IPS-NIHi7 (cell line): ENCODE measurements at regions not wholly inside any gene's neighbourhood (a gene's known extent, or its start where the extent isn't known, plus 50 kb on each side); places are given as distances from the start of the nearest gene placed in this dataset.

Experiments
- DNase-seq: peaks from one replicate; pipeline ENCODE4 v3.0.0; 2012; ENCODE audit warnings: mixed read lengths; ENCODE audit errors: extremely low spot score

GRCh38 chr4:22115262-22115661 is 166.7 kb upstream of the KCNIP4 start:
- DNase-seq: no peak

DNA sequence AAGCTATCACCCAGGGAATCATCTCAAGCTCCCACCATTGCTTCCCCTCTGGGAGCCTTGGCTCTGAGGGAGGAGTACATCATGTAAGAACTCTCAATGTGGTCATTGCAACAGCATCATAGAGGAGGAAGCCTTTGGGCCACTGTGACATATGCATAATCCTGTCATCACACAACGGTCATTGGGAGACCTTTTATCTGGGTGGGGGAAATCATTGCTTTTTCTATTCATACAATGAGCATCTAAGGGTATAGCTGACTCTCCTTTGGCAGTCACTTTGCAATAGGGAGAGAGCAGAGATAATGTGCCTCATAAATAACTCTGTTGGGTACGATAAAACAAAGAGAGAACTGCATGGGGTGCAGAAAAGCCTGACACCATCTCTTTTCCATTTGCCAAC is 155.2 kb upstream of the KCNIP4 start:
- DNase-seq: no peak

- DNase-seq: no peak
These were observed 151.3 kb upstream of the KCNIP4 start for GRCh38 chr4:22099896-22100295.

DNA sequence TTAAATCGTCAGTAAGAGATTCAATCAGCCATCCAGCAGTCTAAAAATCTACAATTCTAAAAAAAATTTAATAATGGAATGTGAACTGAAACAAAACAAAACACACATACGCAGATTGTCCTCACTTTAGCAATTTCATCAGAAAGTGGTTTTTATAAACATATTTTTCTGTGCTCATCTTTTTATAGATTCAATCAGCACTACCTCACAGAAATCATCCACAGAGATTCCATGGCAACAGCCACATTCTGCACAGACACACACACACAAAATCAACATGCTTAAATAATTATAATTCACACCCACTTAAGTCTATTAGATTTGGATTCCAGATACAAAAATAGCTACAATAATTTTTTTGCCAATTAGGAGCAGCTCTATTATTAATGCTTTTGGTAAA is 149.0 kb upstream of the KCNIP4 start:
- no peak for DNase-seq

- no peak for DNase-seq
These were observed 145.6 kb upstream of the KCNIP4 start for GRCh38 chr4:22094217-22094616.

DNA sequence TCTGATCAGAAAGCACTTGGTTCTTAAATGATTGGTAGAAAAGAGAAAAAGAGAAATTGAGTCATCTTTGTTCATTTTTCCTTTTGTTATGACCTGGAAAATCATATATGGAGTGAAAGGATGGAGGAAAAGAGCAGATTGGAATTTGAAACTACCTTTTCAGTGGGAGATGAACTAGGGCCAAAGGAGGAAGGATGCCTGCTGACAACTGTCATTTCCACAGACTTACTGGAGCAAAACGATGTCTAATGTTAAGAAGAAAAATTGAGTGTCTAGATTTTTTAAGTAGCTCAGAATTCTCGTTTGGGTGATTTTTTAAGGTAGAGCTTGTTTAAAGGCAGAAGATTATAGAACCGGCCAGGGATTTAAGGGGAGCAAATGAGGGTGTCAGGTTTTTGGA is 144.6 kb upstream of the KCNIP4 start:
- DNase-seq: no peak

DNA sequence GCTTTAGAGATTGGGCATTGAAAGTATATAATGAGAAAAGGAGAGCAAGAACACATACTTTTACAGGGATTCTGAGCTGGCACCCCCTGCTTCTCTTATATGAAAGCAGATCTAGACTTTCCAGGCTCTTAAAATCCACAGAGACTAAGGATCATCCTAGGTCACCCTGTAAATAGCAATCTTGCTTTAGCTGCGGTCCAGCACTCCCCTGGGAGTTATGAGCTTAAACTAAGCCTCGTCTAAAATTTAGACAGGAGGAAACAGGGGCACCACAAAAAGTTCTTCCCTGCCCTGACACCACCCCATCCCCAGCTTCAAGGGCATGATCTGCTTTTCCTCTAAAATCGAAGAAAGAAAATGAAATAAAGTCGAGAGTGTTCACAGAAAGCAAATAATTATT is 143.3 kb upstream of the KCNIP4 start:
- no peak for DNase-seq

DNA sequence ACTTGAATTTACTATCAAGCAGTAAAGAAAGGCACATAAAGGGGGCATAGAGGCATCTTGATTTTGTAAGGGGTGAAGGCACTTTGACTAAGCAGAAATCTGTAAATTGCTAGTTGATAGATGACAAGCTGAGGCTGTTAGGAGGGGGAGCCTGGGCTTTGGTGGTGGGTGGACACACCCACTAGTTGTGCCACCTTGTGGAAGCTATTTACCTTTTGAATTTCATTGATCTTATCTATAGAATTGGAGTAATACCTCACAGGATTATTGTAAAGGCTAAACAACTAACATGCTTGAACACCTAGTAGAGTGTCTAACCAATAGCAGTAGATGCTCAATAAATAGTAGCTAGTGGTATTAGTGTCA is 142.8 kb upstream of the KCNIP4 start:
- peak; percentile 56 for DNase-seq

- DNase-seq: no peak
These were observed 142.2 kb upstream of the KCNIP4 start for GRCh38 chr4:22090661-22091351.

- no peak for DNase-seq
These were observed 129.0 kb upstream of the KCNIP4 start for GRCh38 chr4:22077571-22077970.

GRCh38 chr4:22072726-22073125 is 124.2 kb upstream of the KCNIP4 start:
- DNase-seq: no peak

- no peak for DNase-seq
These were observed 123.7 kb upstream of the KCNIP4 start for GRCh38 chr4:22072240-22072639.

- DNase-seq: no peak
These were observed 123.2 kb upstream of the KCNIP4 start for GRCh38 chr4:22071749-22072148.

DNA sequence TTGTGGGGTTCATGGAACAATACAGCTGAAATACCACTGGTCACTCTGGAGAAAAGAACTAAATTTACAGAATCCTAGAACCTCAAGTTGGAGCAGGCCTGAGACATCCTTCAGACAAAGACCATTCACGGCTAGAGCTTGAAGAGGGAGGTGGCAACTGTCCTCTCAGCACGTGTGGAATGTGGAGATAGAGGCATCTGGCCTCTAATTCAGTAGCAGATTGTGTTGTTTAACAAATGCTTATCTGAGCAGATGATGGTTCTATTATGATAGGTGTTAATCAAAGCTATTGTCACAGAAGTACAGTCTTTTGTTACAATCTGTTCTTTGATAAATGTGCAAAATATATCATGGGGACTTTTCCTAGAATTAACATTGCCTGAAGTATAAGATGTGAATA is 121.7 kb upstream of the KCNIP4 start:
- no peak for DNase-seq

DNA sequence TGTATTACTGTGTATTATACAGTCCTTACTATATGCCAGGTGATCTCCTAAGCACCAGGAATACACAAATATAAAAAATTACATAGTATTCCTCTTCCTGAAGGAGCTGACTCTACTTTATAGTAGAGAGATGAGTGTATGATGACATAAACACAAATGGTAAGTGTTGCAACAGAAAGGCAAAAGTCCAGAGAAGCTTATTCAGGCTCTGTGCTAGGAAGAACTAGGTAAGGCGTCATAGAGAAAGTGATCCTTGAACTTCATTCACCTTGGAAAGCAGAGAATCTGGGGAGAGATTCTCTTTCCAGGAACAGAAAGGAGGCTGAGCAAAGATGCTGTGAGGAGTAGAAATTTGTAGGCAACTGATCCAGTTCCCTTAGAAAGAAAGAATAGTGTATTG is 115.0 kb upstream of the KCNIP4 start:
- DNase-seq: no peak

DNA sequence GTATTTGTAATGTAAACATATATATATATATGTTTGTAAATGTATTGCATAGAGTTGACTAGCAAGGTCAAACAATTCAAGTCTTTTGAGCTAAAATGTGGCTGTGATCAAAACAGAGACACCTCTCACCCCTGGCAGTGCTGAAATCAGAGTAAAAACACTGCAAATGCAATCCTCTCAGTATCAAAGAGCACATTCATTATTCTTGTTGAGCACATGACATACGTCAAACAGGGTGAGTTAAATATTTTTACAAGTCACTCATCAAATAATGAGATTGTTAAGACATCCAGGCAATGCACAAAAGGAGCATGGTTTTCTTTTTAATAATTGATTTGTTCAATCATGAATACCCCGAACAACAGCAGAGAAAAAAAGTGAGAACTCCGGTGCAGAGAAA is 114.1 kb upstream of the KCNIP4 start:
- no peak for DNase-seq

GRCh38 chr4:22055954-22056353 is 107.4 kb upstream of the KCNIP4 start:
- no peak for DNase-seq

DNA sequence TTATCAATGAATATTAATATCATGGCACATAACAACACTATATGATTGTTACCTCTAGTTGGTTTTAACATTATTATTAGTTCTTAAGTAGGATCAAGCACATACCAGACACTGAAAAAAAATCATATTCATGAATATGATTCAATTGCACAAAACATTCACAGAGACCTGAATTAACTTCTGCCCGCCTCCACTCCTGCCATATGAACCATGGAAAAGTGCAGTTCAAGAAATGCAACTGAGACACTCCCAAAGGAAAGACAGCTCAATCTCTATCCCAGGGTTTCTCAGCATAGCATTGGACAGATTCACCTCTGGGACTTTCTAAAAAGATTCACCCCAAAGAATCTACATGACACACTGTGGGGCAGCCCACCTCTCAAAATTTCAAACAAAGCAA is 103.5 kb upstream of the KCNIP4 start:
- DNase-seq: no peak

- no peak for DNase-seq
These were observed 99.8 kb upstream of the KCNIP4 start for GRCh38 chr4:22048323-22048722.

GRCh38 chr4:22047793-22048192 is 99.2 kb upstream of the KCNIP4 start:
- DNase-seq: no peak

DNA sequence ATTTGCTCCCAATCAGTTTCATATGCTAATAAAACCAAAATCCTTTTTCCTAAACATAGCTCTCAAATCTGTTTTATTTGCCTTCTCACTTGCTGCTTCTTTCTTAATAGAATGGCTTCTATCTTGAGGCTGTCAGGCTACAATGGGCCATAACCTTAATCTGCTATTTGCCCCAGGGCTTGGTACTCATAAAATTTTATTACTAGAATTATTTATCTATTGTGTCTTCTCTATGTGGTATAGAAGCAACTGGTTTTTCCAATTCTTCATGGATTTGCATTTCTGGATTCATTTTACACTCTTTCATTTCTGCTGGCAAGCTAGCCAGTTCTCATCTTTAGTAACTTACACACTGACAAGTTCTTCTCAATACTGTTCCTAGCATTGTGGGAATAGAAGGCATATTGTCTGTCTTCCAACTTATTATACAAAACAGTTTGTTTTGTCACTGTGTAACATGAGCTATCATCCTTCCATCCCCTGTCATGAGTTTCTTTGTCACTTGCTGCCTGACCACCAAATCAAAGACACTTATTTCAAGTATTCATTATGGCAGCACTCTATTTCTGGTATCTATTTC is 96.6 kb upstream of the KCNIP4 start:
- no peak for DNase-seq

DNA sequence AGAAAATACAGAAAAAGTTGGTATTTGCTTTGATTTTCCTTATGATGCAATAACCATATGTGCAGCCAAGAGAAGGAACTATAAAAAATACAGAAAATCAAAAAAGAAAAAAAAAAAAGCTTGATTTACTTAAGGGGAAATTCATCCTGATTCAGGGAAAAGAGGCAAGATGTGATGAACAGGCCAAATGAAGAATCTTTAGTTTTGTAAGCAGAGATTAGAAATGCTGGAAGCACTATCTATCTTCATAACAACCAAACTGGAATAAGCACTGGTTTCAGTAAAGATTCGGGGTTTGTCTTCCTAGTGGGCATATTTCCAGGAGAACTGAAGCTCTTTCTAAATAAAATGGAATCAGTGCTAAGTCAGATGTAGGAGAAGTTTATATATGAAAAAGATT is 82.9 kb upstream of the KCNIP4 start:
- DNase-seq: no peak

DNA sequence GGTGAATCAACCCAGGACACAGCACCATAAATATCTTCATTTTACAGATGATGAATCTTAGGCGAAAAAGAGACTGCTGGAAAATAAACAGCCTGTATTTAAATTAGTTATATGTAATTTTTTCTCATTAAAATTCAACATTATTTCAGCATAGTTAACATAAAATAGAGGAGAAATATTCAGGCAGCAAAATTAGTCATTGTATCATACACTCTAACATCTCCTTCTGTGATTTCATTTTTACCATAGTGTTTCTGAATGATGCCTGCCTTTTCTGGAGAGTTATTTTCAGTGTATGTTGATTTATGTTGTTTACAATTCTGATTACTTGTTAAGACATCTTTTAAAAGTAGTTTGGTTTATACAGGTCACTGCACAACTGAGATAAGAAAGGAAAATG is 82.3 kb upstream of the KCNIP4 start:
- no peak for DNase-seq

- DNase-seq: no peak
These were observed 81.7 kb upstream of the KCNIP4 start for GRCh38 chr4:22030307-22030706.
